ENCODE measurements at regions not wholly inside any gene's neighbourhood (a gene's known extent, or its start where the extent isn't known, plus 50 kb on each side); places are given as distances from the start of the nearest gene placed in this dataset.

GRCh38 chr2:217553202-217553601 is 449.6 kb downstream of the TNS1 start:
- POLR2A ChIA-PET, result no interaction called here
- Histone ChIP-seq H3K36me3 (ENCODE audit: control insufficient read depth in 2 of 2, insufficient read depth in 2 of 2, low read length in 1 of 2) (no peaks in the 10 kb centered on the region), H3K4me2 (ENCODE audit: control insufficient read depth, insufficient read depth) (no peak overlapping the region), H3K27ac (ENCODE audit: control insufficient read depth, insufficient read depth) (no peak overlapping the region), H3K9me3 (replicated peaks; ENCODE audit: control insufficient read depth, insufficient read depth, low read length) (no peaks in the 10 kb centered on the region), H3K9ac (ENCODE audit: control insufficient read depth, insufficient read depth, low read length) (no peak overlapping the region), H4K20me1 (ENCODE audit: control insufficient read depth, insufficient read depth) (no peaks in the 10 kb centered on the region), H3K27me3 (replicated peaks in 1 of 2; ENCODE audit: control insufficient read depth in 2 of 2, insufficient read depth in 2 of 2, low read length in 1 of 2) (peaks cover 0 to 2% of the 10 kb centered on the region in 2 experiments; a peak in 1 of 4 replicates), H2AFZ (ENCODE audit: control insufficient read depth, low read depth, low read length) (no peak overlapping the region), H3K4me1 (ENCODE audit: control insufficient read depth, insufficient read depth, low read length) (no peaks in the 10 kb centered on the region), H3K79me2 (ENCODE audit: control insufficient read depth, insufficient read depth, low read length) (no peaks in the 10 kb centered on the region), H3K4me3 (no peak overlapping the region)
- in situ Hi-C loops (cut with MboI) (no loop called here), intact Hi-C loops (cut with micrococcal nuclease; ENCODE audit: unreplicated experiment) (no loop called here)
- CTCF ChIA-PET, result interaction anchor here (1.2 kb wide), 1 partner anchor 82 kb away, joined by 3 read pairs; no protein-coding TSS in a partner anchor
- FAIRE-seq, result no peak
- SMC1A ChIA-PET (ENCODE audit: uncharacterized antibody, unreplicated experiment), result no interaction called here
- TF ChIP-seq TCF7 (IDR thresholded peaks at IDR 0.05; ENCODE audit: borderline replicate concordance), result no peak
- no peak for TF ChIP-seq TCF3 (IDR thresholded peaks at IDR 0.05; ENCODE audit: borderline replicate concordance, insufficient read depth, low read depth, low read length)
- TF ChIP-seq CUX1 (IDR thresholded peaks at IDR 0.05; ENCODE audit: insufficient replicate concordance, low read depth, low read length), result no peak
- no peak for TF ChIP-seq CREB1 (IDR thresholded peaks at IDR 0.05; ENCODE audit: low read depth)
- TF ChIP-seq SIN3A (IDR thresholded peaks at IDR 0.05; ENCODE audit: low read depth, low read length), result no peak
- no peak for TF ChIP-seq STAT3 (IDR thresholded peaks at IDR 0.05; ENCODE audit: low read depth, low read length)
- no peak for TF ChIP-seq CEBPB (IDR thresholded peaks at IDR 0.05; ENCODE audit: borderline replicate concordance in 1 of 2, low read depth in 2 of 2, low read length in 2 of 2)
- TF ChIP-seq RBBP5 (conservative IDR thresholded peaks at IDR 0.05), result no peak
- no peak for TF ChIP-seq BACH1 (IDR thresholded peaks at IDR 0.05; ENCODE audit: borderline replicate concordance)
- TF ChIP-seq REST (IDR thresholded peaks at IDR 0.05; ENCODE audit: low read depth, low read length), result no peak
- no peak for TF ChIP-seq HDGF (IDR thresholded peaks at IDR 0.05)
- no peak for TF ChIP-seq LARP7 (IDR thresholded peaks at IDR 0.05)
- RAD21 ChIA-PET (ENCODE audit: unreplicated experiment), result no interaction called here
- ATAC-seq, result no peak
- no peak for DNase-seq (ENCODE audit: low read depth, low spot score)
- BruUV-seq (replicated peaks), result no TSS peak
- 26% methylated on average over 4 of the region's 4 CpGs for WGBS (ENCODE audit: insufficient coverage, insufficient replicate concordance, low lambda C conversion rate, missing lambda C conversion rate)

All from GM12878 (cell line).